HG02885 (cell line): ENCODE measurements at regions not wholly inside any gene's neighbourhood (a gene's known extent, or its start where the extent isn't known, plus 50 kb on each side); places are given as distances from the start of the nearest gene placed in this dataset.

Experiments used
- ATAC-seq: cut with Tn5 transposase; IDR thresholded peaks from one replicate; pipeline ENCODE4 v1.9.1; 2021; ENCODE audit warnings: mild to moderate bottlenecking; ENCODE audit not compliant: unreplicated experiment, poor library complexity

- peak; percentile 56 for ATAC-seq
Observed at GRCh38 chr1:166221316-166221715, 54.5 kb upstream of the FAM78B start.

- ATAC-seq: no peak
Observed at GRCh38 chr1:166233750-166234366, 67.1 kb upstream of the FAM78B start.

- ATAC-seq: no peak
Observed at GRCh38 chr1:166235728-166236127, 68.9 kb upstream of the FAM78B start.

- no peak for ATAC-seq
Observed at GRCh38 chr1:166237675-166238074, 70.9 kb upstream of the FAM78B start.

- ATAC-seq: no peak
Observed at GRCh38 chr1:166253076-166253779, 86.4 kb upstream of the FAM78B start.

GRCh38 chr1:166258017-166258416, 91.2 kb upstream of the FAM78B start:
- no peak for ATAC-seq

- ATAC-seq: no peak
Observed at GRCh38 chr1:166261511-166261910, 94.7 kb upstream of the FAM78B start.

- ATAC-seq: no peak
Observed at GRCh38 chr1:166270476-166271150, 103.8 kb upstream of the FAM78B start.

GRCh38 chr1:166271151-166271538, 104.3 kb upstream of the FAM78B start:
- no peak for ATAC-seq

- peak; percentile 84 for ATAC-seq
Observed at GRCh38 chr1:166272155-166272554, 105.4 kb upstream of the FAM78B start.

GRCh38 chr1:166272851-166273250, 106.0 kb upstream of the FAM78B start:
- ATAC-seq: peak; percentile 58

- ATAC-seq: no peak
Observed at GRCh38 chr1:166273618-166274017, 106.8 kb upstream of the FAM78B start.

GRCh38 chr1:166282391-166283137, 115.8 kb upstream of the FAM78B start:
- no peak for ATAC-seq

- no peak for ATAC-seq
Observed at GRCh38 chr1:166283190-166283589, 116.4 kb upstream of the FAM78B start.

GRCh38 chr1:166283600-166283999, 116.8 kb upstream of the FAM78B start:
- no peak for ATAC-seq

GRCh38 chr1:166289309-166290050, 122.7 kb upstream of the FAM78B start:
- no peak for ATAC-seq

GRCh38 chr1:166295656-166296055, 128.9 kb upstream of the FAM78B start:
- no peak for ATAC-seq

GRCh38 chr1:166297993-166298392, 131.2 kb upstream of the FAM78B start:
- peak; percentile 49 for ATAC-seq

- no peak for ATAC-seq
Observed at GRCh38 chr1:166300767-166301166, 134.0 kb upstream of the FAM78B start.
